OCI-LY1 (cell line): ENCODE measurements at regions not wholly inside any gene's neighbourhood (a gene's known extent, or its start where the extent isn't known, plus 50 kb on each side); places are given as distances from the start of the nearest gene placed in this dataset.

ENCODE experiments used
- H2AFZ ChIP-seq: fragments of 200-600 bp; sonication (generic), shearing (Covaris generic); 2 replicates; pipeline ENCODE4 v1.6.0; 2014; ENCODE audit warnings: antibody characterized with exemption, mild to moderate bottlenecking, low read length
- H3F3A ChIP-seq: fragments of 200-600 bp; sonication (generic), shearing (Covaris generic); 2 replicates; pipeline ENCODE4 v1.6.0; 2014; ENCODE audit warnings: mild to moderate bottlenecking, antibody characterized with exemption, low read length, moderate library complexity; ENCODE audit not compliant: insufficient read depth
- H3K27ac ChIP-seq: fragments of 200-600 bp; sonication (generic); 2 replicates; pipeline ENCODE4 v1.5.1; 2014; ENCODE audit warnings: low read length, mixed run types, mild to moderate bottlenecking, low read depth; ENCODE audit not compliant: poor library complexity, severe bottlenecking
- H3K27me3 ChIP-seq: fragments of 200-600 bp; sonication (generic); 2 replicates; pipeline ENCODE4 v1.6.0; 2014; ENCODE audit warnings: antibody characterized with exemption, mild to moderate bottlenecking, low read length, moderate library complexity; ENCODE audit not compliant: insufficient read depth
- H3K36me3 ChIP-seq: fragments of 200-600 bp; sonication (generic); 2 replicates; pipeline ENCODE4 v1.6.1; 2014; ENCODE audit warnings: mild to moderate bottlenecking, antibody characterized with exemption, low read length, moderate library complexity, mixed read lengths; ENCODE audit not compliant: insufficient read depth
- H3K4me1 ChIP-seq: fragments of 200-600 bp; sonication (generic); 2 replicates; pipeline ENCODE4 v1.5.1; 2014; ENCODE audit warnings: mild to moderate bottlenecking, low read length, moderate library complexity; ENCODE audit not compliant: insufficient read depth, severe bottlenecking
- H3K4me2 ChIP-seq: fragments of 200-600 bp; sonication (generic), shearing (Covaris generic); 2 replicates; pipeline ENCODE4 v1.6.1; 2014; ENCODE audit warnings: low read length
- H3K4me3 ChIP-seq: fragments of 200-600 bp; sonication (generic); 2 replicates; pipeline ENCODE4 v1.5.1; 2014; ENCODE audit warnings: low read length, low read depth, mild to moderate bottlenecking, mixed read lengths; ENCODE audit not compliant: poor library complexity, severe bottlenecking
- H3K79me2 ChIP-seq: fragments of 200-600 bp; shearing (Covaris generic); 2 replicates; pipeline ENCODE4 v1.6.1; 2016; ENCODE audit warnings: mixed run types, low read length, mixed read lengths; ENCODE audit not compliant: insufficient read depth
- H3K9ac ChIP-seq: fragments of 200-600 bp; sonication (generic), shearing (Covaris generic); 2 replicates; pipeline ENCODE4 v1.6.1; 2014; ENCODE audit warnings: mild to moderate bottlenecking, low read length, mixed read lengths
- H3K9me2 ChIP-seq: fragments of 200-600 bp; sonication (generic), shearing (Covaris generic); 2 replicates; pipeline ENCODE4 v1.6.1; 2014; ENCODE audit warnings: low read depth, mild to moderate bottlenecking, low read length, mixed read lengths
- H3K9me3 ChIP-seq: fragments of 200-600 bp; shearing (Covaris generic); 2 replicates; pipeline ENCODE4 v1.6.1; 2014; ENCODE audit warnings: low read length, mixed read lengths
- H4K20me1 ChIP-seq: fragments of 200-600 bp; sonication (generic), shearing (Covaris generic); 2 replicates; pipeline ENCODE4 v1.6.0; 2016; ENCODE audit warnings: mild to moderate bottlenecking, low read length; ENCODE audit not compliant: insufficient read depth
- EZH2 ChIP-seq: fragments of 200-600 bp; sonication (generic), shearing (Covaris generic); IDR thresholded peaks from 2 replicates; pipeline ENCODE4 v1.8.0; 2017; ENCODE audit warnings: borderline replicate concordance, mixed run types, mild to moderate bottlenecking, antibody characterized with exemption, low read length, moderate library complexity, mixed read lengths
- TF ChIP-seq, protein P1 (sequence below): fragments of 200-600 bp; sonication (generic), shearing (Covaris generic); IDR thresholded peaks from 2 replicates; pipeline ENCODE4 v1.5.1; 2017; ENCODE audit warnings: mild to moderate bottlenecking, antibody characterized with exemption, low read length, moderate library complexity, mixed read lengths

DNA sequence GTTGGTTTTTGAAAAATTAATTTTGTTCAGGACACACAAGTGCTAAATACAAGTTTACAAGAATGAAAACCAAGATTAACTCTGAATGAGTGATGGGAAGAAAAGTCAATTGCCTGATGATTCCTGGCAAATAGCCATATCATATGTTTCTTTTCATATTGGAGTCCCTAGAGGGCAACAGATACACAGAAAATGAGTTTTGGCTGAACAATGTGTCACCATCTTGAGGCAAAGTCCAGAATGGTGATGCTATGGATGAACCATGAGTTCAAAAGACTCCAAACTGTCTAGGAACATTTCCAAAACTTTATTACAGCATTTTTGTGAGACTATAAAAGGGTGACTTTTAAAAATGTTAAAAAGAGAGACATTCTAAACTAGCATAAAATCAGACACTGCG, 382.9 kb downstream of the TMEM161B start:
- no peak overlapping the region for H3K4me2 ChIP-seq
- H3K9ac ChIP-seq, result no peak overlapping the region
- no peaks in the 10 kb centered on the region for H3K4me1 ChIP-seq
- no peaks in the 10 kb centered on the region for H3K9me3 ChIP-seq
- H3F3A ChIP-seq, result no peaks in the 10 kb centered on the region
- no peak overlapping the region for H2AFZ ChIP-seq
- H3K27ac ChIP-seq, result no peak overlapping the region
- no peaks in the 10 kb centered on the region for H3K9me2 ChIP-seq
- no peak overlapping the region for H3K4me3 ChIP-seq
- TF ChIP-seq, protein P1, sequence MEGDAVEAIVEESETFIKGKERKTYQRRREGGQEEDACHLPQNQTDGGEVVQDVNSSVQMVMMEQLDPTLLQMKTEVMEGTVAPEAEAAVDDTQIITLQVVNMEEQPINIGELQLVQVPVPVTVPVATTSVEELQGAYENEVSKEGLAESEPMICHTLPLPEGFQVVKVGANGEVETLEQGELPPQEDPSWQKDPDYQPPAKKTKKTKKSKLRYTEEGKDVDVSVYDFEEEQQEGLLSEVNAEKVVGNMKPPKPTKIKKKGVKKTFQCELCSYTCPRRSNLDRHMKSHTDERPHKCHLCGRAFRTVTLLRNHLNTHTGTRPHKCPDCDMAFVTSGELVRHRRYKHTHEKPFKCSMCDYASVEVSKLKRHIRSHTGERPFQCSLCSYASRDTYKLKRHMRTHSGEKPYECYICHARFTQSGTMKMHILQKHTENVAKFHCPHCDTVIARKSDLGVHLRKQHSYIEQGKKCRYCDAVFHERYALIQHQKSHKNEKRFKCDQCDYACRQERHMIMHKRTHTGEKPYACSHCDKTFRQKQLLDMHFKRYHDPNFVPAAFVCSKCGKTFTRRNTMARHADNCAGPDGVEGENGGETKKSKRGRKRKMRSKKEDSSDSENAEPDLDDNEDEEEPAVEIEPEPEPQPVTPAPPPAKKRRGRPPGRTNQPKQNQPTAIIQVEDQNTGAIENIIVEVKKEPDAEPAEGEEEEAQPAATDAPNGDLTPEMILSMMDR, result peak; percentile 27; the same call in 1 of the 2 replicates
- no peak for TF ChIP-seq EZH2
- H3K27me3 ChIP-seq, result no peaks in the 10 kb centered on the region
- no peaks in the 10 kb centered on the region for H3K79me2 ChIP-seq
- no peaks in the 10 kb centered on the region for H3K36me3 ChIP-seq
- no peaks in the 10 kb centered on the region for H4K20me1 ChIP-seq

DNA sequence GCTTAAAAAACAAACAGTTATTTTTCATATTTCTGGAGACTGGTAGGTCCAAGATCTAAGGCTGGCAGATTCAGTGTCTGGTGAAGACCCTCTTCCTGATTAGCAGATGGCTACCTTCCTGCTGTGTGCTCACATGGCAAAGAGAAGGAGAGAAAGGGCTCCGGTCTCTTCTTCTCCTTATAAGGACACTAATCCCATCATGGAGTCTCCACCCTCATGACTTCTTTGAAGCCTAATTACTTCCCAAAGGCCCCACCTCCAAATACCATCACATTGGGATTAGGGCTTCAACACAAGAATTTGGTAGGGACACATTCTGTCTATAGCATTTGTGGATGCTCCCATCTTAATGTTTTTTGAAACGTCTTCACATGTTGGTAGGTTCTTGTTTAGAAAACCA, 391.1 kb downstream of the TMEM161B start:
- Histone ChIP-seq H3K4me2 (no peak overlapping the region), H2AFZ (no peak overlapping the region)
- TF ChIP-seq EZH2, result no peak
- TF ChIP-seq, protein P1, result no peak

DNA sequence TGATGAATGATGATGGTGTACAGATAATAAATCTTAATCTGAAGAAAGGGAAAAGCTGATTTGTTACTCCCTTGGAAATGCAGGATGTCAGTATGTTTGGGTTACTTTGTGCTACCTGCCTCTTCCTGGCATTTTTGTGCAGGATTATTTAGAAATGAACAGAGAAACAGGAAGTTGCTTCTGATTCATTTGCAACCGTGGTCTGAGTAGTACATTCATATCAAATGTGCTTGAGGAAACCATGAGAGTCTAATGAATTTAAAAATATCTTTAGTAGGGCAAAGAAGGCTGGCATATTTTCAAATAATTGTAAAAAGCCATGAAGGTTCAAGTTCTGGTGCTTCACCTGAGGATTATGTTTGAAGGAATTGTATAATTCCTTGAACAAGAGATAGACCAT, 391.6 kb downstream of the TMEM161B start:
- Histone ChIP-seq H2AFZ (no peak overlapping the region), H3K4me2 (no peak overlapping the region), H3K36me3 (no peaks in the 10 kb centered on the region), H3K9me3 (no peaks in the 10 kb centered on the region), H3K27ac (no peak overlapping the region), H3K79me2 (no peaks in the 10 kb centered on the region), H4K20me1 (no peaks in the 10 kb centered on the region), H3F3A (no peaks in the 10 kb centered on the region), H3K9me2 (no peaks in the 10 kb centered on the region), H3K27me3 (no peaks in the 10 kb centered on the region), H3K9ac (no peak overlapping the region), H3K4me1 (no peaks in the 10 kb centered on the region), H3K4me3 (no peak overlapping the region)
- no peak for TF ChIP-seq EZH2
- TF ChIP-seq, protein P1, result no peak

More for the DNA sequence above, 391.1 kb downstream of the TMEM161B start:
- Histone ChIP-seq H3K27me3 (no peaks in the 10 kb centered on the region), H4K20me1 (no peaks in the 10 kb centered on the region), H3K79me2 (no peaks in the 10 kb centered on the region), H3K4me1 (no peaks in the 10 kb centered on the region), H3K9me2 (no peaks in the 10 kb centered on the region), H3K27ac (no peak overlapping the region), H3F3A (no peaks in the 10 kb centered on the region), H3K9ac (no peak overlapping the region), H3K36me3 (no peaks in the 10 kb centered on the region), H3K9me3 (no peaks in the 10 kb centered on the region), H3K4me3 (no peak overlapping the region)
